ENCODE measurements at regions not wholly inside any gene's neighbourhood (a gene's known extent, or its start where the extent isn't known, plus 50 kb on each side); places are given as distances from the start of the nearest gene placed in this dataset.
"Not testable (repeated sequence)": the region's sequence is repeated elsewhere in the genome, so short reads cannot be mapped to it uniquely, and the experiment has no call there.

DNA sequence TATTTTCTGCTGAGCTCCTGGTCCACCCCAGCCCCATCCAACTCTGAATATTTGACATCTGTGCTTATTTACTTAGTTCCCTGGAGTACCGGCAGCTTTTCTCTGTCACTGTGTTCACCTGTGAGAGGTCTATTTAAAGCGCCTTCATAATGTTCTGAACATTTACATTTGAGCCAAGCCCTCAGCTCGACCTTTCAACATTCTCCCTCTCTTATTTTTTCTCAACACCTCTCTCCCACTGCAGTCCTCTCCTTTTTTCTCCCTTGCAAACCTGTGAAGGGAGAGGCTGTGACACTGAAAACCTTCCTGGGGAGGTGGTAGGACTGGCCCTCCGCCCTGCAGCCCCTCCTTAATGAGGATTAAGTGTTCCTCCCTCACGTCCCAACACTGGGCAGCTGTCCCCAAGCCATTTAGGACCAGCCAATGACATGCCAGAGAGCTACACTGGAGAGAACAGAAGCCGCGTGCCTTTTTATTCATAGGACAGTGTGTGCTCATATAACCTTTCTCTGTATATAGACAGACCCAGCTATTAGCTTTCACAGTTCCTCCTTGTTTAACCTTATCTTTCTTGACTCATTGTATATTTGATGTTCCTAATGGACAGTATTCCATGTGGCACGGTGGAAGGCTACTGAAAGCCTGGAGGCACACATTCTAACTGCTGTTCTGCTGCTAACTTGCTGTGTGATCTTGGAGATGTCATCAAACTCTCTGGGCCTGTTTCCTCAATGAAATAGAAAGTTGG, 134.8 kb downstream of the NUFIP1 start:
- TF ChIP-seq, protein P1, sequence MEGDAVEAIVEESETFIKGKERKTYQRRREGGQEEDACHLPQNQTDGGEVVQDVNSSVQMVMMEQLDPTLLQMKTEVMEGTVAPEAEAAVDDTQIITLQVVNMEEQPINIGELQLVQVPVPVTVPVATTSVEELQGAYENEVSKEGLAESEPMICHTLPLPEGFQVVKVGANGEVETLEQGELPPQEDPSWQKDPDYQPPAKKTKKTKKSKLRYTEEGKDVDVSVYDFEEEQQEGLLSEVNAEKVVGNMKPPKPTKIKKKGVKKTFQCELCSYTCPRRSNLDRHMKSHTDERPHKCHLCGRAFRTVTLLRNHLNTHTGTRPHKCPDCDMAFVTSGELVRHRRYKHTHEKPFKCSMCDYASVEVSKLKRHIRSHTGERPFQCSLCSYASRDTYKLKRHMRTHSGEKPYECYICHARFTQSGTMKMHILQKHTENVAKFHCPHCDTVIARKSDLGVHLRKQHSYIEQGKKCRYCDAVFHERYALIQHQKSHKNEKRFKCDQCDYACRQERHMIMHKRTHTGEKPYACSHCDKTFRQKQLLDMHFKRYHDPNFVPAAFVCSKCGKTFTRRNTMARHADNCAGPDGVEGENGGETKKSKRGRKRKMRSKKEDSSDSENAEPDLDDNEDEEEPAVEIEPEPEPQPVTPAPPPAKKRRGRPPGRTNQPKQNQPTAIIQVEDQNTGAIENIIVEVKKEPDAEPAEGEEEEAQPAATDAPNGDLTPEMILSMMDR (IDR thresholded peaks at IDR 0.05; ENCODE audit: low read depth, low read length, missing control alignments) = no peak
- no peak overlapping the region for H3K4me3 ChIP-seq (ENCODE audit: low read depth, low read length)
- in situ Hi-C loops (cut with HindIII; ENCODE audit: low sequenced_read_pairs) = no loop called here
- DNase-seq (ENCODE audit: low read depth) = no peak

DNA sequence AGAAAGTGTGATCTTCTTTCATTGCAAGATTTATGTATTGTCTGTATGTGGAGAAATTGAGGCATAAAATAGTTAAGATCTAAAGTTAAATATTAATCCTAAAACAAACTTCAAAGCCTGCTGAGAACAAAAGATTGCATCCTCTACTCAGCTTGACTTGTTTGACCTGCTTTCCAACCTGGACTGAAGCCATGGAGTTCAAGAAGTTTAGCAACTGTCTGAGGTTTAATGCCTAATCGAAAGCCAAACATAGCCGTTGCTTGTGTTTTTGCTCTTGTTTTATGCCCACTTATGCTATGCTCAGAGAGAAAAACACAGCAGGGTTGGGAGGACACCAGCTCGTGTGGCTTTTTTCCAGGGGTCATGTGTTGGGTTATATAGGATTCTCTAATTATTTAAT, 135.6 kb downstream of the NUFIP1 start:
- in situ Hi-C loops (cut with HindIII; ENCODE audit: low sequenced_read_pairs) = no loop called here
- TF ChIP-seq, protein P1 (IDR thresholded peaks at IDR 0.05; ENCODE audit: low read depth, low read length, missing control alignments) = no peak
- DNase-seq (ENCODE audit: low read depth) = no peak
- no peak overlapping the region for H3K4me3 ChIP-seq (ENCODE audit: low read depth, low read length)

DNA sequence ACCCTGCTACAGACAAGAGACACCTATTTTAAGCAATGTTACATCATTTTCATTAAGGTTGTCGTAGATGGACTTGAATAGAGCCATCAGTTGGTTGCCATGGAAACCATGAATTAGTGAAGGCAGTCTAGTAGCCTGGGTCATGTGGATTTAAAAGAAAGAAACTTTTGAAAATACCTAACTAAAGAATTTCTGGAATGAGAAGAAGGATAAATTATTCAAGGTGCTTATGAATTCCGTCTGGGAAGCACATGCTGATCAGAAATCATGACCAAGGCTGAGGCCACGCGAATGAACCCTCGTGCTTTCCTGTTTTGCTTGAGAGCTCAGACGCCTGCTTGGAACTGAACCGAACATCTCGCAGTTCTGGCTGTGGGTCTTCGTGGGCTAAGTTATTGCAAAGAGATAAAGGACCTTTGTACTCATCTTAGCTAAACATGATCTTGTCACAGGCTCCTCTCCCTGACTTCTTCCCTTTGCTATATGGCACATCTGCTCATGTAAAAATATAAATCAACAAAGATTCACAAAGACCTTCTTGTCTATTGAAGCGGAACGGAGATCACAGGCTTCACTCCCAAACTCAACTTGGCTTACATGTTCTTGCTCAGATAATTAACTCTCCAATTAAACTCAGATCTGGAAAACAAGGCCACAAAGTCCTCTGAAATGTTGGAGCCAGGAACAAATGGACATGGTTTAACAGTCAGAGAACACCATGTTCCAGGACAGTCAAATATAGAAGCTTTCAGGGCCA, 140.2 kb downstream of the NUFIP1 start:
- H3K4me3 ChIP-seq (ENCODE audit: low read depth, low read length) = no peak overlapping the region
- TF ChIP-seq, protein P1 (IDR thresholded peaks at IDR 0.05; ENCODE audit: low read depth, low read length, missing control alignments) = no peak
- in situ Hi-C loops (cut with HindIII; ENCODE audit: low sequenced_read_pairs) = no loop called here
- DNase-seq (ENCODE audit: low read depth) = no peak

DNA sequence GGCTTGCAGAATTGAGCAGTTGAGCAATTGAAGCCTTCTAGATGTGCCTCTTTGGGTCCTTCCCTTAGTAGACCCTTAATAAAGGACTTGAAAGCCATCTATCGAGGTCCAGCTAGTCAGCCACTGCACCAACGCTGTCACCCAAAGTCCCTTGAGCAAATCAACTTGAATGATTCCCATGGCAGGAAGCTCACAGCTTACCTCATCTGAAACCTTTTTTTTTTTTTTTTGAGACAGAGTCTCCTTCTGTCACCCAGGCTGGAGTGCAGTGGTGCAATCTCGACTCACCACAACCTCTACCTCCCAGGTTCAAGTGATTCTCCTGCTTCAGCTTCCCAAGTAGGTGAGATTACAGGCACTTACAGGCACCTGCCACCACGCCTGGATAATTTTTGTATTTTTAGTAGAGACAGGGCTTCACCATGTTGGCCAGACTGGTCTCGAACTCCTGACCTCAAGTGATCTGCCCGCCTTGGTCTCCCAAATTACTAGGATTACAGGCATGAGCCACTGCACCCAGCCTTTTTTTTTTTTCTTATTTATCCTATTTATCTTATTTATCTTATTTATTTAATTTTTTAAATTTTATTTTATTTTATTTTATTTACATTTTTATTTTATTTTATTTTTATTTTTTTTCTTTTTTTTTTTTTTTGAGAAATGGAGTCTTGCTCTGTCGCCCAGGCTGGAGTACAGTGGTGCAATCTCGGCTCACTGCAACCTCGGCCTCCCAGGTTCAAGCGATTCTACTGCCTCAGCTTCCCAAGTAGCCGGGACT, 143.8 kb downstream of the NUFIP1 start:
- DNase-seq (ENCODE audit: low read depth); in situ Hi-C loops (cut with HindIII; ENCODE audit: low sequenced_read_pairs); H3K4me3 ChIP-seq (ENCODE audit: low read depth, low read length): not testable (repeated sequence)

DNA sequence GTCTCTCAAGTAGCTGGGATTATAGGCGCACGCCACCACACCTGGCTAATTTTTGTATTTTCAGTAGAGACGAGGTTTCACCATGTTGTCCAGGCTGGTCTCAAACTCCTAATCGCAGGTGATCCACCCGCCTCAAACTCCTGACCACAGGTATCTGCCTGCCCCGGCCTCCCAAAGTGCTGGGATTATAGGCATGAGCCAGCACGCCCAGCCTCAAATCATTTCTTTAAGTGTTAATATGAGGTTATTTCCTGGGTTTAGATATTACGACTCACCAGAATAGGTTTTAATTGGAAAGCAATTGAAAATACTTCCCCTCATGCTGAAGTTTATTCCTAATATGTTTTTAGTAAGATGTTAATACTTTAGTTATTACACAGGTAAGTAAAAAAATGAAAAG, 144.5 kb downstream of the NUFIP1 start:
- TF ChIP-seq, protein P1 (IDR thresholded peaks at IDR 0.05; ENCODE audit: low read depth, low read length, missing control alignments) = no peak
- no peak overlapping the region for H3K4me3 ChIP-seq (ENCODE audit: low read depth, low read length)
- DNase-seq (ENCODE audit: low read depth) = no peak
- in situ Hi-C loops (cut with HindIII; ENCODE audit: low sequenced_read_pairs) = no loop called here

DNA sequence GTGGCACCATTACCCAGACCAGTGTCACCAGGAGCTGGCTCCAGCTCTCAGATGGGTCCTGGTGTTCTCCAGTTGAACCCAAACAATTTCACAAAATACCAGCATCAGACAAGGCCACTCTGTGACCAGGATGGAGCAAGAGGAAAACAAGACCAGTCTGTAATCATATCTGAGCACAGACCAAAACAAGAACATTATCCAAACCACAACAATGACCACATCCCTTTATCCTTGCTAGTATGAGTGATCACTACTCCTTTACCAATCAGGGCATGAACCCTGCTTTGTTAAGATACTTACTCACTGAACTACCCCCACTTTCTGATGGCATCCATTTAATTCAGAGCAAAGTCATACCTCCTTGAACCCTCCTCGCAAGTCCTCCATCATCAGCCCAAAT, 145.9 kb downstream of the NUFIP1 start:
- peak; percentile 41 for DNase-seq (ENCODE audit: low read depth)
- in situ Hi-C loops (cut with HindIII; ENCODE audit: low sequenced_read_pairs) = no loop called here

More for the DNA sequence above, 145.9 kb downstream of the NUFIP1 start:
- TF ChIP-seq, protein P1 (IDR thresholded peaks at IDR 0.05; ENCODE audit: low read depth, low read length, missing control alignments) = no peak
- H3K4me3 ChIP-seq (ENCODE audit: low read depth, low read length) = no peak overlapping the region

All from astrocyte of the cerebellum (primary cell).